Activated T-cell treated with anti-CD3 and anti-CD28 coated beads, Interleukin-2, amount 50 U/mL, for 72 hours (primary cell): ENCODE measurements at regions not wholly inside any gene's neighbourhood (a gene's known extent, or its start where the extent isn't known, plus 50 kb on each side); places are given as distances from the start of the nearest gene placed in this dataset.

Source experiments
- ATAC-seq, 2 donors: fragments of 150-1000 bp; cut with Tn5 transposase; replicated peaks in 1 of 2; 2 replicates each; pipeline ENCODE4 v1.10.0; 2021; ENCODE audit warnings: moderate library complexity in 2 of 2, mild to moderate bottlenecking in 1 of 2
- DNase-seq, 2 donors: peaks; one replicate each; pipeline ENCODE4 v3.0.0; 2021 to 2022; ENCODE audit warnings: mixed read lengths in 1 of 2
- H3K27ac Mint-ChIP-seq: one replicate; pipeline ENCODE4 v1.8.0; 2022; ENCODE audit warnings: mild to moderate bottlenecking, moderate library complexity, mixed read lengths
- H3K27me3 Mint-ChIP-seq: one replicate; pipeline ENCODE4 v1.8.0; 2022; ENCODE audit warnings: low read depth, mixed read lengths
- H3K36me3 Mint-ChIP-seq, 2 donors: one replicate each; pipeline ENCODE4 v1.8.0; 2022; ENCODE audit warnings: mixed read lengths in 2 of 2, mild to moderate bottlenecking in 1 of 2; ENCODE audit not compliant: insufficient read depth in 2 of 2
- H3K4me1 Mint-ChIP-seq: one replicate; pipeline ENCODE4 v1.8.0; 2022; ENCODE audit warnings: low read depth, mixed read lengths
- H3K4me3 Mint-ChIP-seq, 2 donors: one replicate each; pipeline ENCODE4 v1.8.0; 2022; ENCODE audit warnings: mild to moderate bottlenecking in 2 of 2, mixed read lengths in 2 of 2, moderate library complexity in 2 of 2
- H3K9me3 Mint-ChIP-seq, 2 donors: one replicate each; pipeline ENCODE4 v1.8.0; 2022; ENCODE audit warnings: mixed read lengths in 2 of 2

DNA sequence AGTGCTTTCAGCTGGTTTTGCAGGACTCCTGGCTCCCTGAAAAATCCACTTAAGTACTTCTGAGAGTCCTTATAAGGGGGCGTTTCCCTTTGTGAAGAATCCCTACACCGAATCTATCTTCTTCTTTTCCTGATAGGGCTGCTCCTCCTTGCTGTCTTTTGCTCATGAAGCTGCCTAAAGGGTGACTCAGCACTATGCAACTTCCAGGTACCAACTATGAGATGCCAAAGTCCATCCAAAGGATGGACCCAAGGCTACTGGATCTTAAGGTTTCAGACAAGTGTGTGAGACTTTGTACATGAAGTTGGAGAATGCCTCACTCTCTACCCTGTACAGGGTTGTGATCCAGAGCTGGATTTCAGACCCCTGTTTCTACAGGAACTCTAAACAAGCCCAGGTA lies 485.0 kb upstream of the FAT1 start:
- Mint-ChIP-seq H3K4me3 (no peak overlapping the region), H3K4me1 (no peaks in the 10 kb centered on the region), H3K9me3 (peaks cover 9 to 11% of the 10 kb centered on the region in 2 donors), H3K27me3 (no peaks in the 10 kb centered on the region), H3K27ac (no peak overlapping the region), H3K36me3 (no peaks in the 10 kb centered on the region)
- DNase-seq (no peak), ATAC-seq (no peak)

DNA sequence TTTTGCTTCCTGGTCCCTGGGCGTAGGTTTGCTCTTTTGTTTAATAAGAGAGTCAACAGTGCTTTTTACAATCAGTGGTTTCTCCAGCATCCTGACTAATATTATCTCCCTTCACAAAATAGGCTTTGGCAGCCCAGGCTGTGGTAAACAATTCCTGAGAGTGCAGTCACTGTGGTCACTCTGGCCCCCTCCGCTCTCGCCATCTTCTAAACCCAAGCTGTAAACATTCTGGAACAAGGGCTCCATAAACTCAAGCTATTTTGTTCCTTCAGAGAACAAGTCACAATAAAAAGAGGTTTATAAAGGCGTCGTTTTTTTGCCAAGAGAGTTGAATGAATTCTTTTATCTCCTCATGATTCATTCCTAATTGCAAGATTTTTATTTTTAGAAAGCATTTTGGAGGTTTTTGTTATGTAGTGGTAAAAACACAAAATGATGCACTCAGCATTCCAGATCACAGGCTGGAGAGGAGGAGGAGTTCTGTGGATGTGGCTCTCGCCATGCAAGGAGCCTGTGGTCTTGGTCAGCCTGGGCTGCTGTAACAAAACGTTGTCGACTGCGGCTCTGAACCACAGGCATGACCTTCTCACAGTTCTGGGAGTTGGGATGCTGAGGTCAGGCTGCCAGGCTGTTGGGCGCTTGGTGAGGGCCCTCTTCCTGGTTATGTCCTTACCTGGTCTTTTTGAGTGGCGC lies 486.4 kb upstream of the FAT1 start:
- no peaks in the 10 kb centered on the region for H3K36me3 Mint-ChIP-seq
- peaks cover 9 to 11% of the 10 kb centered on the region in 2 donors for H3K9me3 Mint-ChIP-seq
- no peak overlapping the region for H3K4me3 Mint-ChIP-seq
- no peak overlapping the region for H3K27ac Mint-ChIP-seq
- DNase-seq (no peak), ATAC-seq (no peak)
- H3K27me3 Mint-ChIP-seq = no peaks in the 10 kb centered on the region
- no peaks in the 10 kb centered on the region for H3K4me1 Mint-ChIP-seq

DNA sequence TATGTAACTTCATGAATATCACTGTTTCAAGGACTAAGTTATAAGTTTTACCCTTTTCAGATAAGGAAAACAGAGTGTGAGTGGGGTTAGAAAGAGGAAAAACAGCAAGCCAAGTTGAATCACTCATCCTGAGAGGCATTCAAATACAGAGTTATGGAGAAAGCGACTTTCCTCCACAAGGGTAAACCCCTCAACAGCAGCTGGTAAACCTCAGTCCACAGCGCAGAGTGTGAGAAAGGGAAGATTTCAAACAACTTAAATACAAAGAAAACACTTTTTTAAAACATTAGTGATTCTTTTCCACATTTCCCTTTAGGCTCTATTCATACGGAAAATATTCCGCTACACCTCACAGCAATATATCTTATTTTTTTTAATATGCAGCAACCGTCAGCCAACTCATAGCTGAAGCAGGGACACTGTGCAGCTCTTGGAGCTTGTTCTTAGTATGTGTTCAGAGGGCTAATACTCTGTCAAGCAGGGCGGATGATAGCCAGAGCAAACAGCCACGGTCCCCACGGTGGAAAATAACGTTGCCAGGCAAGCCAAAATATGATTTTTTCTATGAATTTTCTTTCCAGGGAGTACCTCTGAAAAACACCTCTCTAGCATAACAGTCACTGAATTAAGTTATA lies 488.9 kb upstream of the FAT1 start:
- Mint-ChIP-seq H3K27me3 (no peaks in the 10 kb centered on the region), H3K9me3 (peaks cover 9 to 14% of the 10 kb centered on the region in 2 donors), H3K4me1 (no peaks in the 10 kb centered on the region), H3K4me3 (no peak overlapping the region), H3K36me3 (peaks cover 0 to 1% of the 10 kb centered on the region in 2 donors), H3K27ac (no peak overlapping the region)
- no peak for DNase-seq
- ATAC-seq = no peak

DNA sequence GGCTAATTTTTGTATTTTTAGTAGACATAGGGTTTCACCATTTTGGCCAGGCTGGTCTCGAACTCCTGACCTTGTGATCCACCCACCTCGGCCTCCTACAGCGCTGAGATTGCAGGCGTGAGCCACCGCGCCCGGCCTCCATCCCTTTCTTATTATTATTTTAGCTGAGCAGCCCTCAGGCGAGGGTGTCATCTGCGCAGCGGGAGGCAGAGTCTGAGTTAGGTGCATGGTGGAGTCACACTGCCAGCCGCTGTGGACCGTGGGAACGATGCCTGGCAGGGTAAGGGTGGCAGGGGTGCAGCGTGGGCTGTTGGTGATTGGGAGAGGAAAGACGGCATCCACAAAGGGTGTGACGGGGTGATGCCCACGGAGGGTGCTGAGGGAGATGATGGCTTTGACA lies 491.8 kb upstream of the FAT1 start:
- peaks cover 9 to 13% of the 10 kb centered on the region in 2 donors for H3K9me3 Mint-ChIP-seq
- no peak for ATAC-seq
- no peak for DNase-seq
- no peak overlapping the region for H3K4me3 Mint-ChIP-seq
- H3K27me3 Mint-ChIP-seq = no peaks in the 10 kb centered on the region
- H3K4me1 Mint-ChIP-seq = no peaks in the 10 kb centered on the region
- no peak overlapping the region for H3K27ac Mint-ChIP-seq
- H3K36me3 Mint-ChIP-seq = peaks cover 0 to 1% of the 10 kb centered on the region in 2 donors

DNA sequence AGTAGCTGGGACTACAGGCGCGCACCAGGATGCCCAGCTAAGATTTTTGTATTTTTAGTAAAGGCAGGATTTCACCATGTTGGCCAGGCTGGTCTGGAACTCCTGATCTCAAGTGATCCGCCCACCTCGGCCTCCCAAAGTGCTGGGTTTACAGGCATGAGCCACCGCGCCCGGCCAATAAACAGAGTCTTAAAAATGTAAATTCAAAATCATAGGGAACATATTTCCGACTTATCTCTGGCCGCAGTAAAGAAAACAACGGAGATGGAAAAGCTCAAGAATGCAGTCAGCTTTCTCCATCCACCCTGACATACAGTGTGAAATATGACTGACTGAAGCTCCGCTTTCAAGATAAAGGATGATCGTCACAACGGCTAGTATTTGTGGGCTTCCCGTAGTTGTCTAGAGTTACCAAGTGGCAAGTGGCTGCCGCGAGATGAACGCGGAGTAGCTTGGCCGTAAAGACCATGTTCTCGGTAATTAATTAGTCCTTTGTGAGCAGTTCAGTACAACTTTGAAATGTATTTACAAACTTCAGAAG lies 495.1 kb upstream of the FAT1 start:
- Mint-ChIP-seq H3K9me3 (peaks cover 0 to 4% of the 10 kb centered on the region in 2 donors), H3K27ac (no peak overlapping the region), H3K4me1 (no peaks in the 10 kb centered on the region), H3K36me3 (peaks cover 0 to 1% of the 10 kb centered on the region in 2 donors), H3K27me3 (no peaks in the 10 kb centered on the region), H3K4me3 (no peak overlapping the region)
- DNase-seq (no peak), ATAC-seq (no peak)

DNA sequence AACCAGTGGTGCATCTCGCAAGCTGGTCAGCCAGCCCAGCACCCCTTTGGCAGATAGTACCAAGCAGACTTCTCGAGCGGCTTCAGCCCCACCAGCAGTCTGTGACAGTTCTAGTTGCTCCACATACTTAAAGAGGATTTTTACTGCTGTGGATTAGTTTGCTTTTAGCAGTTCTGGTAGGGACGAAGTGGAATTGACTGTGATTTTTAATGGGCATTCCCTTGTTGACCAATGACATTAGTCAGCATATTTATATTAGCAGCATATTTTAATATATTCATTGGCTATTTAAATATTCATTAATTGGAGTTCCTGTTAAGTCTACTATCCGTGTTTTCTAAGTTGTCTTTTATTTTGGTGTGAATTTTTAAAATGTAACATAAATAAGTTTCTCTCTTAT lies 500.9 kb upstream of the FAT1 start:
- Mint-ChIP-seq H3K4me3 (no peak overlapping the region), H3K36me3 (peaks cover 0 to 5% of the 10 kb centered on the region in 2 donors), H3K9me3 (peaks cover 5 to 16% of the 10 kb centered on the region in 2 donors), H3K4me1 (no peaks in the 10 kb centered on the region), H3K27me3 (no peaks in the 10 kb centered on the region), H3K27ac (no peak overlapping the region)
- ATAC-seq = no peak
- DNase-seq = no peak

DNA sequence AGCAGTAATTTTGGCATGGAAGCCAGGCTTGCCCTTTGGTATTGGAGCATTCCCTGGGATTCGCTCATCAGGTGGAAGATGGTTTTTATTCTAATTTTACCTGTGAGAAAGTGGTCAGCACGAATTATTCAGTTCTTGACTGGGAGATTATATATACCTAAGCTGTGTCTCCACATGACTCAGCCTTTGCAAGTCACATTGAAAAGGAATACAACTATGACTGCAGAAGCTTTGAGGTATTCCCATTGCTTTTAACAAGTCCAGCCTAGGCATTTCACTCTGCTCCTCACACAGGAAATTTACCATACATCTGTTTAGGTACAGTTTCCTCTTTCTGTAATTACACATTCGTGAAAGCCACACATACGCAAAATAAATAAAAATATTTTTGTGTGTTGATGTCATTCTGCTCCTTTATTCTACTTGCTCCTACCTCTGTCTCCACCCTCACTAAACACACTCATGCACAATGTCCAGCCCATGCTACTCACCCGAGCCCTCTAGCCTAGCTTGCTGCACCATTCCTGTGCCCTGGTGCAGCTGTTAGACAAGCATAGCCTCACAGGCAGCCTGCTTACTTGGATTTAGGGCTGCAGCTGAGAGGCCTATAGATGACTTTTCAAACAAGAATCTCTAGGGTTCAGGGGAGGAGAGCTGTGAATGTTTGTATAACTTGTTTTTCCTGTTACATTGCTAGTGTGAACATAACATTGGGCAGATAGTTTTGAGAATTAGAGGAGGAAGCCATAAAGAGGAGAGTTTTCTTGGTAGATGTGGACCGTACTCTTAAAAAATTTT lies 504.4 kb upstream of the FAT1 start:
- no peak for DNase-seq
- Mint-ChIP-seq H3K4me1 (no peaks in the 10 kb centered on the region), H3K9me3 (peaks cover 9 to 16% of the 10 kb centered on the region in 2 donors), H3K27me3 (no peaks in the 10 kb centered on the region), H3K36me3 (peaks cover 0 to 5% of the 10 kb centered on the region in 2 donors), H3K27ac (no peak overlapping the region), H3K4me3 (no peak overlapping the region)
- no peak for ATAC-seq

DNA sequence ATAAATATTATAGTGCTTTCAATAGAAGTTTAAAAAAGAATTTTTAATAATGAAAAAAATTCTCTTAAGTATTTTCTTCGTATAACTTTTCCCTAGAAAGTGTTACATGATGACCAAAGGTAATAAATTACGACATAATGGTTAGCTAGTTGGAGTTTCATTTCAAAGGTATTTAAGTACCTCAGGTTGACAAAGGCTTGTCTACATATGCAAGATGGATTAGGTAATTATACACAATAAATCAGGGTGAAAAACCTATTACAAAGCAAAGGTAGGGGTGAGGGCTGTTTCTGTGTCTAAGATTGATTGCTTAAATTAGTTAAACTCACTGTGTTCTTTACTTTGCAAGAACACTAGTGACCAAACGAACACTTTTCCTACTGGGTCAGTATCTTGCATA lies 508.5 kb upstream of the FAT1 start:
- no peak overlapping the region for H3K4me3 Mint-ChIP-seq
- no peaks in the 10 kb centered on the region for H3K4me1 Mint-ChIP-seq
- H3K27ac Mint-ChIP-seq = no peak overlapping the region
- peaks cover 3 to 4% of the 10 kb centered on the region in 2 donors for H3K9me3 Mint-ChIP-seq
- no peaks in the 10 kb centered on the region for H3K27me3 Mint-ChIP-seq
- H3K36me3 Mint-ChIP-seq = no peaks in the 10 kb centered on the region
- DNase-seq (no peak), ATAC-seq (no peak)

DNA sequence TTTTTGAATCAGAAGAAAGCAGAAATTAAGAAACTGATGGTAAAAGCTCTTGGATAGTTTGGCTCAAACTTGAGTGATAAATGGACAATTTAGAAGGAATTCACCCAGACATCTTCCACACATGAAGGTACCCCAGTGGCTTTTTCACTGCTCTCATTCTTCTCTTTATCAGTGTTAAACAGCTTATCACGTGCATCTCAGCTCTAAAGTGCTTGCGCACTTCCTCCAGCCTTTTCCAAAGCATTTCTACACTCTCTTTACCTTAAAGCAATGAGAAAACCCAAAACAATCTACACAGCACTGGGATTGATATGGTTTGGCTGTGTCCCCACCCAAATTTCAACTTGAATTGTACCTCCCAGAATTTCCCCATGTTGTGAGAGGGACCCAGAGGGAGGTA lies 509.1 kb upstream of the FAT1 start:
- DNase-seq = no peak
- Mint-ChIP-seq H3K9me3 (peaks cover 2 to 3% of the 10 kb centered on the region in 2 donors), H3K4me1 (no peaks in the 10 kb centered on the region), H3K36me3 (no peaks in the 10 kb centered on the region), H3K27ac (no peak overlapping the region), H3K27me3 (no peaks in the 10 kb centered on the region), H3K4me3 (no peak overlapping the region)
- no peak for ATAC-seq

DNA sequence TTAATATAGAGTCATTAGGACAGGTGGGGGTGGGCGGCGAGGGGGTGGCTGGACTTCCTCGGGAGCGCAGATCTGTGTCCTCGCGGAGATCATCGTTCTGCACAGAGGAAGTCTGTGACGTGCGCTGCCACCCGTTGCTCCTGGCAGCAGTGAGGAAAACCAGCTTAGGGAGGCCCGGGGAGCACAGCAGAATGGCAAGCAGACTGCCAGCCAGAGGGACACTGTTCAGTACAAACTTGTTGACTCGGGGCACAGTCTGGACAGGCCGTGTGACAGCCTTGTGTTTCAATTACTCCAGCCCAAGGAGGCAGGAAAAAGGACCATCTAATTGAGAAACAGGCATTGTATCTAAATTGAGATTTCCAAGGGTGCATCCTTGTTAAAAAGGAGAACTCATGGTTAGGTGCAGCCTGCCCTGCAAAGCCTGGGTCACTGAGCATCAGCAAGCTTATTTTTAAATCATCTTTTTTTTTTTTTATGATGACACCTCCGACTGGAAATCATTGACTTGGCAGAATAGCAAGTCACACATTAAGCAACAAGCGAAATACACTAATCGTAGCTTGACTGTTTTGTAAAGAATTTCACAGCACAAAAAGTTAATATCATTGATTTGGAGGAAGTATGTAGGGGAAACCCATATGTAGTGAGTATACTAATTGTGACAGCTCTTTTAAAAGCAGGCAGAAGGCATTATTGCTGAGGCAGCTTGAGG lies 512.0 kb upstream of the FAT1 start:
- no peak for ATAC-seq
- H3K9me3 Mint-ChIP-seq = peaks cover 3 to 4% of the 10 kb centered on the region in 2 donors
- no peak overlapping the region for H3K4me3 Mint-ChIP-seq
- H3K4me1 Mint-ChIP-seq = no peaks in the 10 kb centered on the region
- H3K27ac Mint-ChIP-seq = no peak overlapping the region
- no peak for DNase-seq
- no peaks in the 10 kb centered on the region for H3K36me3 Mint-ChIP-seq
- H3K27me3 Mint-ChIP-seq = no peaks in the 10 kb centered on the region

DNA sequence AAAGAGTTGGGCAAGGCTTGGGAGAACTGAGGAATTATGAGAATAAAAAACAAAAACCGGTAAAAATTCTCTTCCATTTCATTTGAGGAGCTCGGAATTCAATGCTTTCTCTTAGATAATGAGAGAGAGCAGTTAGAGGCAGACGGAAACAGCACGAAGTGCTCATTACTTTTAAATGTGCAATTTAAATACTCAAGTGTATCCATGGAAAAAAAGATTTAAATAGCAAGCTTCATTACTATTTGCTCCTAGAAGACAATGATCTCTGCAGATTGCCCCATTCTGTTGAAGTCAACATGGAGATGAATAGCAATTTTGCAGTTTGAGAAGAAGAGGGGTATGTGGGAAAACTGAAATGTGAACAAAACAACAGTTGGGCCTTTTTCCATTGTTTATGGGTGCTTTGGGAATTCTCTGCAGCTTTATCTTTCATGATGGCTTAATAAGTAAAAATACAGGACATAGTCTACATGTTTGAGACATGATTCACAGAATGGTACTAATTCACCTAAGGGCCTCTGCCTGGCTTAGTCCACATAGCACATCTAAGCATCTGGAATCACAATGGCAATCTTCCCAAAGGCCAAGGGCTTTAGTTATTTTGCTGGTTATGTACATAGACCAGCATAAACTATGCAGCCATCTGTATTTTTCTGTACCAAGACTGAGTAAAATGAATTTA lies 512.7 kb upstream of the FAT1 start:
- ATAC-seq = no peak
- Mint-ChIP-seq H3K36me3 (no peaks in the 10 kb centered on the region), H3K9me3 (peaks cover 0 to 4% of the 10 kb centered on the region in 2 donors), H3K27me3 (no peaks in the 10 kb centered on the region), H3K27ac (no peak overlapping the region), H3K4me1 (no peaks in the 10 kb centered on the region), H3K4me3 (no peak overlapping the region)
- no peak for DNase-seq

DNA sequence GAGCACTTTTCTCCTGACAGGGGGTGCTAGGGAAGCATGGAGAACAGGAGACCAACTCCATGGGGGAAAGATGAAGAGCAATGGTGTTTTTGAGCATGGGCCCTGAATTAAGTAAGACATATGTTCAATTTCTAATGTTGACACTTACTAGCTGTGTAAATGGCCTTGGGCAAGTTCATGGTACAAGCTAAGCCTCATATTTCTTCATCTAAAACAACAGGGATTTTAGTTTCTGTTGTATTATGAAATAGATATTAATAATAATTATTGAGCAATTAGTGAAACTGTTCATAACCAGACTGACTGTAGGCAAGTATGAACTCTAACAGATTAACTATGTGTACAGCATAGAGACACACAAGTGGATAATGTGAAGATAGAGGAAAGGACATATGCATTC lies 515.0 kb upstream of the FAT1 start:
- H3K27me3 Mint-ChIP-seq = no peaks in the 10 kb centered on the region
- H3K4me1 Mint-ChIP-seq = no peaks in the 10 kb centered on the region
- no peak overlapping the region for H3K4me3 Mint-ChIP-seq
- peaks cover 0 to 6% of the 10 kb centered on the region in 2 donors for H3K9me3 Mint-ChIP-seq
- no peak overlapping the region for H3K27ac Mint-ChIP-seq
- ATAC-seq (no peak), DNase-seq (no peak)
- peaks cover 0 to 2% of the 10 kb centered on the region in 2 donors for H3K36me3 Mint-ChIP-seq
